ENCODE measurements at regions not wholly inside any gene's neighbourhood (a gene's known extent, or its start where the extent isn't known, plus 50 kb on each side); places are given as distances from the start of the nearest gene placed in this dataset.
A peak's percentile ranks its signal among the peaks of the same experiment; 100 is the strongest.
"Not testable (repeated sequence)": the region's sequence is repeated elsewhere in the genome, so short reads cannot be mapped to it uniquely, and the experiment has no call there.

- in situ Hi-C loops (cut with HindIII; ENCODE audit: low pct_ligation_motif_present, low pct_unique_long_range_greater_than_20kb, low sequenced_read_pairs): no loop called here
Observed at GRCh38 chr4:31415629-31416028, 695.5 kb downstream of the PCDH7 start.

GRCh38 chr4:31416498-31416897 is 696.3 kb downstream of the PCDH7 start:
- in situ Hi-C loops (cut with HindIII; ENCODE audit: low pct_ligation_motif_present, low pct_unique_long_range_greater_than_20kb, low sequenced_read_pairs): no loop called here
- no peak for DNase-seq

More at GRCh38 chr4:31415629-31416028, 695.5 kb downstream of the PCDH7 start:
- DNase-seq: no peak

- in situ Hi-C loops (cut with HindIII; ENCODE audit: low pct_ligation_motif_present, low pct_unique_long_range_greater_than_20kb, low sequenced_read_pairs): no loop called here
Observed at GRCh38 chr4:31417040-31417439, 696.9 kb downstream of the PCDH7 start.

GRCh38 chr4:31422006-31422405 is 701.8 kb downstream of the PCDH7 start:
- in situ Hi-C loops (cut with HindIII; ENCODE audit: low pct_ligation_motif_present, low pct_unique_long_range_greater_than_20kb, low sequenced_read_pairs): no loop called here
- DNase-seq: no peak

More at GRCh38 chr4:31417040-31417439, 696.9 kb downstream of the PCDH7 start:
- no peak for DNase-seq

- in situ Hi-C loops (cut with HindIII; ENCODE audit: low pct_ligation_motif_present, low pct_unique_long_range_greater_than_20kb, low sequenced_read_pairs): no loop called here
- no peak for DNase-seq
Observed at GRCh38 chr4:31427691-31428090, 707.5 kb downstream of the PCDH7 start.

- in situ Hi-C loops (cut with HindIII; ENCODE audit: low pct_ligation_motif_present, low pct_unique_long_range_greater_than_20kb, low sequenced_read_pairs): no loop called here
- no peak for DNase-seq
Observed at GRCh38 chr4:31442236-31442635, 722.1 kb downstream of the PCDH7 start.

- DNase-seq: no peak
- in situ Hi-C loops (cut with HindIII; ENCODE audit: low pct_ligation_motif_present, low pct_unique_long_range_greater_than_20kb, low sequenced_read_pairs): no loop called here
Observed at GRCh38 chr4:31445526-31445925, 725.4 kb downstream of the PCDH7 start.

GRCh38 chr4:31455612-31456011 is 735.4 kb downstream of the PCDH7 start:
- in situ Hi-C loops (cut with HindIII; ENCODE audit: low pct_ligation_motif_present, low pct_unique_long_range_greater_than_20kb, low sequenced_read_pairs): no loop called here
- DNase-seq: no peak

- in situ Hi-C loops (cut with HindIII; ENCODE audit: low pct_ligation_motif_present, low pct_unique_long_range_greater_than_20kb, low sequenced_read_pairs): no loop called here
- no peak for DNase-seq
Observed at GRCh38 chr4:31458813-31459212, 738.6 kb downstream of the PCDH7 start.

GRCh38 chr4:31461421-31461820 is 741.3 kb downstream of the PCDH7 start:
- no peak for DNase-seq
- in situ Hi-C loops (cut with HindIII; ENCODE audit: low pct_ligation_motif_present, low pct_unique_long_range_greater_than_20kb, low sequenced_read_pairs): no loop called here

GRCh38 chr4:31467781-31468180 is 747.6 kb downstream of the PCDH7 start:
- DNase-seq: no peak
- in situ Hi-C loops (cut with HindIII; ENCODE audit: low pct_ligation_motif_present, low pct_unique_long_range_greater_than_20kb, low sequenced_read_pairs): no loop called here

GRCh38 chr4:31474221-31474620 is 754.1 kb downstream of the PCDH7 start:
- in situ Hi-C loops (cut with HindIII; ENCODE audit: low pct_ligation_motif_present, low pct_unique_long_range_greater_than_20kb, low sequenced_read_pairs): no loop called here

GRCh38 chr4:31482691-31483090 is 762.5 kb downstream of the PCDH7 start:
- DNase-seq: no peak
- in situ Hi-C loops (cut with HindIII; ENCODE audit: low pct_ligation_motif_present, low pct_unique_long_range_greater_than_20kb, low sequenced_read_pairs): no loop called here

More at GRCh38 chr4:31474221-31474620, 754.1 kb downstream of the PCDH7 start:
- DNase-seq: no peak

GRCh38 chr4:31499216-31499615 is 779.0 kb downstream of the PCDH7 start:
- in situ Hi-C loops (cut with HindIII; ENCODE audit: low pct_ligation_motif_present, low pct_unique_long_range_greater_than_20kb, low sequenced_read_pairs); DNase-seq: not testable (repeated sequence)

GRCh38 chr4:31516520-31516919 is 796.4 kb downstream of the PCDH7 start:
- DNase-seq: no peak
- in situ Hi-C loops (cut with HindIII; ENCODE audit: low pct_ligation_motif_present, low pct_unique_long_range_greater_than_20kb, low sequenced_read_pairs): no loop called here

- peak; percentile 84 for DNase-seq
- in situ Hi-C loops (cut with HindIII; ENCODE audit: low pct_ligation_motif_present, low pct_unique_long_range_greater_than_20kb, low sequenced_read_pairs): no loop called here
Observed at GRCh38 chr4:31518796-31519250, 798.7 kb downstream of the PCDH7 start.

- no peak for DNase-seq
- in situ Hi-C loops (cut with HindIII; ENCODE audit: low pct_ligation_motif_present, low pct_unique_long_range_greater_than_20kb, low sequenced_read_pairs): no loop called here
Observed at GRCh38 chr4:31530555-31530954, 810.4 kb downstream of the PCDH7 start.

- in situ Hi-C loops (cut with HindIII; ENCODE audit: low pct_ligation_motif_present, low pct_unique_long_range_greater_than_20kb, low sequenced_read_pairs): no loop called here
- DNase-seq: no peak
Observed at GRCh38 chr4:31538877-31539276, 818.7 kb downstream of the PCDH7 start.

- in situ Hi-C loops (cut with HindIII; ENCODE audit: low pct_ligation_motif_present, low pct_unique_long_range_greater_than_20kb, low sequenced_read_pairs): no loop called here
- DNase-seq: no peak
Observed at GRCh38 chr4:31539284-31540069, 819.3 kb downstream of the PCDH7 start.

GRCh38 chr4:31545330-31545729 is 825.2 kb downstream of the PCDH7 start:
- DNase-seq: no peak
- in situ Hi-C loops (cut with HindIII; ENCODE audit: low pct_ligation_motif_present, low pct_unique_long_range_greater_than_20kb, low sequenced_read_pairs): no loop called here
